ENCODE measurements at regions not wholly inside any gene's neighbourhood (a gene's known extent, or its start where the extent isn't known, plus 50 kb on each side); places are given as distances from the start of the nearest gene placed in this dataset.

GRCh38 chr1:215001419-215002021 lies 81.0 kb upstream of the KCNK2 start:
- DNase-seq: no peak
- no peaks in the 10 kb centered on the region for H3K79me1 ChIP-seq (ENCODE audit: low read depth in 1 of 2, low read length in 2 of 2)
- no peak overlapping the region for H3K56ac ChIP-seq (ENCODE audit: extremely low read depth, insufficient read depth, low read length)
- peaks cover 2% of the 10 kb centered on the region; the same call in 1 of the 2 replicates for H3K4me1 ChIP-seq (ENCODE audit: control insufficient read depth, insufficient read depth, low read length)
- H2BK120ac ChIP-seq (ENCODE audit: low read depth, low read length): peak overlapping the region; percentile 76
- no peak overlapping the region for H3K27ac ChIP-seq (ENCODE audit: insufficient read depth, low read length)
- 100% methylated on average over 1 of the region's 4 CpGs; no CpG with 5 or more reads in 1 of the 2 experiments for WGBS, 2 experiments (ENCODE audit: extremely low coverage in 2 of 2, insufficient read length in 1 of 2)
- H2BK5ac ChIP-seq (ENCODE audit: low read depth, low read length, poor library complexity, severe bottlenecking): no peak overlapping the region
- ATAC-seq (ENCODE audit: low read depth): no peak
- peak overlapping the region in 1 of 2 experiments; percentile 22; a peak in 2 of 4 replicates for H4K8ac ChIP-seq (ENCODE audit: low read depth in 2 of 2, low read length in 2 of 2)
- no peaks in the 10 kb centered on the region for H3K9me3 ChIP-seq (ENCODE audit: control insufficient read depth, insufficient read depth, low read length)
- TF ChIP-seq ELK1 (IDR thresholded peaks at IDR 0.05; ENCODE audit: borderline replicate concordance, low read depth, low read length): no peak
- peak overlapping the region; percentile 44; the same call in 1 of the 2 replicates for H3K23ac ChIP-seq (ENCODE audit: low read depth, low read length)
- H3K4me2 ChIP-seq (ENCODE audit: low read depth, low read length): no peak overlapping the region
- in situ Hi-C loops (cut with MboI; ENCODE audit: low sequenced_read_pairs) (no loop called here), dilution Hi-C loops (cut with HindIII; ENCODE audit: low sequenced_read_pairs, unreplicated experiment) (no loop called here), intact Hi-C loops (cut with micrococcal nuclease) (no loop called here)
- H2AK9ac ChIP-seq (replicated peaks; ENCODE audit: low read depth, low read length, poor library complexity): no peak overlapping the region
- POLR2A ChIA-PET (ENCODE audit: unreplicated experiment): no interaction called here
- peaks cover 5% of the 10 kb centered on the region; the same call in 1 of the 2 replicates for H3K9me1 ChIP-seq (ENCODE audit: insufficient read depth, low read length)
- H3K18ac ChIP-seq (ENCODE audit: low read depth, low read length): peak overlapping the region; percentile 31; the same call in 1 of the 2 replicates
- CTCF ChIA-PET: no interaction called here
- BruUV-seq (replicated peaks): no TSS peak
- peak overlapping the region; percentile 78; the same call in 1 of the 3 replicates for H2BK15ac ChIP-seq (ENCODE audit: low read depth, low read length)
- no peaks in the 10 kb centered on the region for H3K36me3 ChIP-seq (ENCODE audit: control insufficient read depth, insufficient read depth, low read length)
- peak overlapping the region; percentile 65; the same call in 1 of the 2 replicates for H3K4ac ChIP-seq (ENCODE audit: low read depth, low read length)
- peak overlapping the region; percentile 10; the same call in 1 of the 2 replicates for H4K91ac ChIP-seq (ENCODE audit: insufficient read depth, low read depth, low read length)
- no peak overlapping the region for H3K9ac ChIP-seq (ENCODE audit: low read depth, low read length)
- H3K14ac ChIP-seq (replicated peaks; ENCODE audit: low read depth, low read length): peak overlapping the region; percentile 85
- peak overlapping the region; percentile 89; the same call in 1 of the 2 replicates for H2AK5ac ChIP-seq (ENCODE audit: low read depth, low read length)
- peak overlapping the region; percentile 44 for H2AFZ ChIP-seq (replicated peaks; ENCODE audit: low read length, poor library complexity)
- no peaks in the 10 kb centered on the region for H3K27me3 ChIP-seq (ENCODE audit: control insufficient read depth, insufficient read depth, low read length)
- H4K5ac ChIP-seq (ENCODE audit: low read depth, low read length): peak overlapping the region; percentile 23; the same call in 1 of the 2 replicates
- peak overlapping the region; percentile 75 for H2BK20ac ChIP-seq (ENCODE audit: low read depth, low read length)
- no peaks in the 10 kb centered on the region for H4K20me1 ChIP-seq (ENCODE audit: insufficient read depth, low read length)
- no peak overlapping the region for H3K4me3 ChIP-seq (ENCODE audit: insufficient read depth, low read depth, low read length)

All from IMR-90 (cell line).